ENCODE measurements at regions not wholly inside any gene's neighbourhood (a gene's known extent, or its start where the extent isn't known, plus 50 kb on each side); places are given as distances from the start of the nearest gene placed in this dataset.
"Not testable (repeated sequence)": the region's sequence is repeated elsewhere in the genome, so short reads cannot be mapped to it uniquely, and the experiment has no call there.

GRCh38 chr5:23991406-23991805 lies 484.0 kb downstream of the PRDM9 start:
- DNase-seq (ENCODE audit: low read depth), result no peak

GRCh38 chr5:23994581-23995370 lies 487.4 kb downstream of the PRDM9 start:
- no peak for DNase-seq (ENCODE audit: low read depth)

GRCh38 chr5:23996525-23996924 lies 489.1 kb downstream of the PRDM9 start:
- DNase-seq (ENCODE audit: low read depth), result peak; percentile 18

DNA sequence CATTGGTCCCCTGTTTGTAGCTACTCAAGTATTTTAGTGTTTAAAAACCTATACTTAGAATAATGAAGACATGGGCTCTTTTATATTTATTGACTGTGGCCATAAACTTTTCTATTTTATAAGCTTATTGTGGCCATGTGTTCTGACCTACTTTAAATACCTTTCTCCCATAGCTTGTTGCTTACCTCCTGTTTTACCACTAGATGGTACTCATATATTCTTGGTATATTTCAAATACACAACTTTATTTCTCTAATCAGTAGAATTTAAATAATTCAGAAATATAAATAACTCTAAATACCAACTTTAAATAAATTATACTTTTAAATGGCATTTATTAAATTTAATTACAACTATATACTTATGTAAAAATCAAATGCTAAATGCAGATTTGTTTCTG lies 498.0 kb downstream of the PRDM9 start:
- DNase-seq (ENCODE audit: low read depth), result no peak

- DNase-seq (ENCODE audit: low read depth), result not testable (repeated sequence)
Observed at GRCh38 chr5:24017710-24018109, 510.3 kb downstream of the PRDM9 start.

DNA sequence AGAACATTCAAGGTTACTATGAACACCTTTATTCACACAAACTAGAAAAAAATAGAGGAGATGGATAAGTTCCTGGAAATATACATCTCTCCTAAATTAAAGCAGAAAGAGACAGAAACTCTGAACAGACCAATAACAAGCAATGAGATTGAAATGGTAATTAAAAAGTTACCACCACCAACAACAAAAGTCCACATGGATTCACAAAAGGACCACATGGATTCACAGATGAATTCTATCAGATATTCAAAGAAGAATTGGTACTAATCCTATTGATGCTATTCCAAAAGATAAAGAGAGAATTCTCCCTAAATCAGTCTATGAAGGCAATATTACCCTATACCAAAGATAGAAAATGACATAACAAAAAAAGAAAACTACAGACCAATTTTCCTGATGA lies 518.9 kb downstream of the PRDM9 start:
- no peak for DNase-seq (ENCODE audit: low read depth)

DNA sequence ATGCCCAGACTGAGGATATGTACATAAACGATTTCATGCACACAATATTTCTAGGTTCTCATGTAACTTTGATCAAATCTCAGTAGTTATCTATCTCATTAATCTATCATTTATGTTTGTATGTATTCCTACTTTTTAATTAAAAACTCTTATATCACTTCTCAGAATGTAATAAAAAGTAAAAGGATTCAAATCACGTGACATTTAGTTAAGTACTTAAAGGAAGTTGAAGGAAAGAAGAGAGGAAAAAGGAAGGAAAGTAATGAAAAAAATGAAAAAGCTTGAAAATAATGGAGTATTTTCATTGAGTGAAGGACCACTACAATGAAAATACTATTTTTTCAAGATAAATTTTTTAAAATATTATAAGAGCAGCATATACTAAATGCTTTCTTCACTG lies 535.3 kb downstream of the PRDM9 start:
- DNase-seq (ENCODE audit: low read depth), result no peak

GRCh38 chr5:24045046-24045445 lies 537.6 kb downstream of the PRDM9 start:
- DNase-seq (ENCODE audit: low read depth), result no peak

GRCh38 chr5:24053737-24054136 lies 546.3 kb downstream of the PRDM9 start:
- DNase-seq (ENCODE audit: low read depth), result no peak

DNA sequence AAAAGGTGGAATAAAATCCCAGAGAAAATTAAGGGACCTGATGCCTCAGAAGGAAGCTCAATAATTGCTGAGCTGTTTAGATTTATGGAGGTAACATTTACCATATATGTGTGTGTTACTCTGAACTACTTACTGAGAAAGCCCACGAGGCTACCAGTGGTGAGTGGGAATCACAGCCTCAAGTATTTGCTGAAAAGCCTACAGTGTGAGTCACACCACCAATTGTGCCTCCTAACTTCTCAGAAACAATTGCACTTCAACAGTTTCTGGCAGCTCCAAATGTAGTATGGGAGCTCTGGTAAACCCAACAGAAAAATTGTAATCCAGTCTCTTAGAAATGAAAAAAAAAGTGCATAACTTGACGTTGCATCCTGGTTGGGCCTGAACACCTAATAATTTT lies 551.6 kb downstream of the PRDM9 start:
- no peak for DNase-seq (ENCODE audit: low read depth)

GRCh38 chr5:24059716-24060115 lies 552.3 kb downstream of the PRDM9 start:
- DNase-seq (ENCODE audit: low read depth), result no peak

DNA sequence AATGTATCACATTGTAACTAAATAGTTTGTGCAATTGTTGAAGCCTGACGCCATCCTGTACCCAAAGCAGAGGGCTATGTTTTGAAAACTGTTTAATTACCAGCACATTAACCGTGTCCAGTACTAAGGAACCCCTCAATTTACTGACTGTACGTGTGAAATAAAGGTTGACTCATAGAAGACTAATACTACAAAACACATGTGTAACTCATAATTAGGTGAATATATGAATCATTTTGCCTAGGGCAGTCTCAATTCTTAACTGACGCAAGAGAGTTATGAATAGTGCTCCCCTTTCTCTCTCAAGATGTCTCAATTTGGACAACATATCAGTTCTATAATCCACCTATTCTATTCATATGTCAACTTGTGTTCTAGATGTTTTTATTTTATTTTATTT lies 558.4 kb downstream of the PRDM9 start:
- DNase-seq (ENCODE audit: low read depth), result no peak

DNA sequence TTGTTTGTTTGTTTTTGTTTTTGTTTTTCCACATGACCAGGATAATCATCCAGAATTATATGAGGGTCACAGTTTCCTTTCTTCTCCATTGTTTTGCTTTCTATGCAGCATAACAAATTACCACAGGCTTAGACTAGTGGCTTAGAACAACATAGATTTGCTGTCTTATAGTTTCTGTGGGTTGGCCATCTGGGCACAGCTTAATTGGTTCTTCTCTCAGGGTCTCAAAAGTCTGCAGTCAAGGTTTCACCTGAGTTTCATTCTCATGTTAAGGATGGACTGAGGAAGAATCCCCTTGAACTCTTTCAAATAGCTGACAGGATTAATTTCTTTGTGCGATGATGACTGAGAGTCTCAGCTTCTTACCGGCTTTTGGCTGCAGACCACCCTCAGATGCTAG lies 559.8 kb downstream of the PRDM9 start:
- no peak for DNase-seq (ENCODE audit: low read depth)

GRCh38 chr5:24068524-24068923 lies 561.1 kb downstream of the PRDM9 start:
- no peak for DNase-seq (ENCODE audit: low read depth)

- no peak for DNase-seq (ENCODE audit: low read depth)
Observed at GRCh38 chr5:24073107-24073506, 565.7 kb downstream of the PRDM9 start.

GRCh38 chr5:24080046-24080445 lies 564.7 kb downstream of the CDH10 start:
- DNase-seq (ENCODE audit: low read depth), result no peak

- no peak for DNase-seq (ENCODE audit: low read depth)
Observed at GRCh38 chr5:24094081-24094679, 550.6 kb downstream of the CDH10 start.

GRCh38 chr5:24102010-24102409 lies 542.8 kb downstream of the CDH10 start:
- DNase-seq (ENCODE audit: low read depth), result no peak

DNA sequence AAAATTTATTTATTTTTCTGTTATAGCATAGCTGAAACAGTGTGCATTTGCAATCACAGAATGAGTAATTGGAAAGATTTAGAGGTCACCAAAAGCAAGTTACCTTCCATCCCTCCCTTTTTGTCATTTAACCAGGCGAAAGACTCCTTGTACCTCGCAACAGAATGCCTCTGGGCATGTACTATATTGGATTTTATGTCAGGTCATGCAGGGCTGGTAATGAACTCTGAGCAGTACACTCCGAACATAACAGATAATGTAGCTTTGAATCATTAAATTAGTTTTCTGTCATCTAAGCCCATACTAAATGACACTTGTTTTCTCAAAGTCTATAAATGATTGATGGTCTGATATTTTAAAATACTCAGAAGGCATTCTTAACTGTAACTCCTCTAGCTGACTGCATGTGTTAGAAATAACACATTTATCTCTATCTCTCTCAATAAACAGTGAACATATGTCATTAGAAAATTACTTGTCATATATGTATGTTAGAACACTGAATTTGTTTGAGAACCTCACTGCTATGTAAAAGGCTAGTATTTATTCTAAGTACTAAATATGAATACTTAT lies 541.2 kb downstream of the CDH10 start:
- DNase-seq (ENCODE audit: low read depth), result no peak

DNA sequence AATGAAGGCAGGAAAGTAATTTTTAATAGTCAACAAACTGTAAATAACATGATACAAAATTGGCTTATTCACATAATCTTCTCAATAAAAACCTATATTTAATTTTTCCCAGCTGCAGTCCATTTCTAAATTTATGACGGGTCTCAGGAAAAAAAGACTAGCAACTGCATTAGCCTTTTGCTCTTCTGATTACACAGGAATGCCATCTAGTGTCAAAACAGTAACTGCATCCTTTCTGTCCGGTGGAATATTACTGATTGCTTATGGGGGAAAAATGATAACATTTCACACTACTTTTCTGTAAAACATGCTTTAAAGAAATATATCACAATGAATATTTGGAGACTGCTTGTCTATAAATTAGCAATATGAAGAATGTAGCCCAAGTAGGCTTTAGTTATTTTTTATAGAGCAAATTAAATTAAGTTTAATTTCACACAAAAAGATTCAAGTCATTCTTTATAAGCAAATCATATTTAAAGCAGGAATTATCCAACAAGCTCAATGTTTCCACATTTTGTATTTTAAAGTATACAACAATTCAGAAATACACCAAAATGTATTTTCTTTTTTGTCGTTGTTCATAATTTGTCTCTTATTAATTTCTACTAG lies 534.7 kb downstream of the CDH10 start:
- no peak for DNase-seq (ENCODE audit: low read depth)

GRCh38 chr5:24112420-24112819 lies 532.4 kb downstream of the CDH10 start:
- no peak for DNase-seq (ENCODE audit: low read depth)

DNA sequence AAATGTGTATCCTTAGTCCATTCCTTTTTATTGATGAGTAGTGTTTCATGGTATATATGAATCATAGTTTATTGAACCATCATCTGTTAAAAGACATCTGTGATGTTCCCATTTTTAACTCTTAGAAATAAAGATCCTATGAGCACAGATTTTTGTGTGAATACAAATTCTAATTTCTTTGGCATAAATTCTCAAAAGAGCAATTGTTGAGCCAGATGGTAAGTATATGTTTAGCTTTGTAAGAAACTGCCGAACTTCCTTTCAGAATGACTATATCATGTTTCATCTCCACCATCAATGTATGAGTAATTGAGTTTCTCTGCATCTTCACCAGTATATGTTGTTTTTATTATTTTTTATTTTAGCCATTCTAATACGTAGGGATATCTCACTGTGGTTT lies 526.4 kb downstream of the CDH10 start:
- no peak for DNase-seq (ENCODE audit: low read depth)

GRCh38 chr5:24135536-24135935 lies 509.2 kb downstream of the CDH10 start:
- DNase-seq (ENCODE audit: low read depth), result no peak
